Sciatic nerve (tissue), 2 donors: ENCODE measurements at regions not wholly inside any gene's neighbourhood (a gene's known extent, or its start where the extent isn't known, plus 50 kb on each side); places are given as distances from the start of the nearest gene placed in this dataset.

Source experiments
- ATAC-seq: fragments of 200-7000 bp; cut with Tn5 transposase; one replicate; pipeline ENCODE4 v1.9.1; 2020; ENCODE audit warnings: mild to moderate bottlenecking, moderate library complexity
- DNase-seq: peaks from one replicate; pipeline ENCODE4 v3.0.0-alpha.2; 2020; ENCODE audit warnings: low spot score
- intact Hi-C: fragments of 100-400 bp; cut with DNase I; formaldehyde crosslinking; loops from one replicate; pipeline ENCODE4 v1.14.2; 2022
- donor health status: DM: no; HTN: no; CAD: no.
- donor health status: DM: no; HTN: no; CAD: no.

- ATAC-seq (no peak), DNase-seq (no peak)
- intact Hi-C loops = no loop called here
These were observed 139.3 kb upstream of the SHB start for GRCh38 chr9:38208206-38208901.

GRCh38 chr9:38207247-38207778 is 138.3 kb upstream of the SHB start:
- intact Hi-C loops = no loop called here
- DNase-seq (no peak), ATAC-seq (no peak)

DNA sequence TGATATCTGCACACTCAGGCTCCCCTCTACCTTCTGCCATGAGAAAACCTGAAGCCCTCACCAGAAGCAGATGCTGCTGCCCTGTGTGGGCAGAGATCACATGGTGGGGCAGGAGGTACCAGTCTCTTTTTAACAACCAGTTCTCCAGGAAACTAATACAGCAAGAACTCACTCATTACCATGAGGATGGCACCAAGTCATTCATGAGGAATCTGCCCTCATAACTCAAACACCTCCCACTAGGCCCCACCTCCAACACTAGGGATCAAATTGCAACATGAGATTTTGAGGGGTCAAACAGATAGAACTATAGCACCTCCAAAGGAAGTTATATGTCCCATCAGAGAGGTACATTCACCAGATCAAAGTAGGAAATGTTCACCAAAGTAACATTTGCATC is 136.3 kb upstream of the SHB start:
- ATAC-seq (no peak), DNase-seq (no peak)
- intact Hi-C loops = no loop called here

GRCh38 chr9:38202336-38202938 is 133.4 kb upstream of the SHB start:
- no peak for DNase-seq
- intact Hi-C loops = no loop called here
- no peak for ATAC-seq

GRCh38 chr9:38201844-38202243 is 132.8 kb upstream of the SHB start:
- ATAC-seq = no peak
- DNase-seq = no peak
- intact Hi-C loops = no loop called here

- DNase-seq (no peak), ATAC-seq (no peak)
- intact Hi-C loops = no loop called here
These were observed 131.4 kb upstream of the SHB start for GRCh38 chr9:38200431-38200830.

DNA sequence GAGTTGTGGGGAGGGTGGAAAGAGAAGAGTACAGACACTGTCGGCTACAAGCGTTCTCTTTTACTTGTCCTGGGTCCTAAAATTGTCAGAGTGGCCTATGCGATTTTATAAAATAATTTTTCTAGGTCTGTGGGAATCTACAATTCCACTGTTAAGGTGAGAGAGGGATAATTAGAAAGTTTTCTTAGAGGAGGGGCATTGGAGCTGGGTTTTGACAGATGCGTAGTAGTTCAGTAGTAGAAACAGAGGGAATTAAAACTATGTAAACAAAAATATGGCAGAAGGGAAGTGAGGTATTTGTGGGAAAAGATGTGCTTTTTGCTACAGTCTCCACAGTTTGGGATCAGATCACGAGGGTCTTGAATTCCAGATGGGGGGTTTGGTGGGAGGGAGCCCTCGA is 129.1 kb upstream of the SHB start:
- no peak for DNase-seq
- intact Hi-C loops = no loop called here
- ATAC-seq = no peak

GRCh38 chr9:38196714-38197113 is 127.7 kb upstream of the SHB start:
- intact Hi-C loops = no loop called here
- DNase-seq = no peak

GRCh38 chr9:38195737-38196161 is 126.7 kb upstream of the SHB start:
- ATAC-seq = no peak
- intact Hi-C loops = no loop called here

More at GRCh38 chr9:38196714-38197113, 127.7 kb upstream of the SHB start:
- no peak for ATAC-seq

DNA sequence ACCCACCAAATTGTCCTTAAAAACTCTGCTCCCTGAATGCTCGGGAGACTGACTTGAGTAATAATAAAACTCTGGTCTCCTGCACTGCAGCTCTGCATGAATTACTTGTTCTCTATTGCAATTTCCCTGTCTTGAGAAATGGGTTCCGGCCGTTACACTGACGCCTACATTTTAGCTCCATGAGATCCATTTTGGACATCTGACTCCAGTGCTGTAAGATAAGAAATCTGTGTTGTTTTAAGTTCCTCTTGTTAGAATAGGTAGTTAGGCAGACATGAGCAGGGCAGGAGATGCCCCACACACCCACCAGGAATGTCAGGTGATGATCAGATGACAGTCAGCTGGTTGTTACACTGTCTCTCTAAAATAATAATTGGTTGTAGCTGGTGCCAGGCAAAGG is 125.8 kb upstream of the SHB start:
- intact Hi-C loops = no loop called here
- ATAC-seq (no peak), DNase-seq (no peak)

More at GRCh38 chr9:38195737-38196161, 126.7 kb upstream of the SHB start:
- no peak for DNase-seq

- no peak for DNase-seq
- ATAC-seq = no peak
- intact Hi-C loops = no loop called here
These were observed 123.8 kb upstream of the SHB start for GRCh38 chr9:38192731-38193265.

DNA sequence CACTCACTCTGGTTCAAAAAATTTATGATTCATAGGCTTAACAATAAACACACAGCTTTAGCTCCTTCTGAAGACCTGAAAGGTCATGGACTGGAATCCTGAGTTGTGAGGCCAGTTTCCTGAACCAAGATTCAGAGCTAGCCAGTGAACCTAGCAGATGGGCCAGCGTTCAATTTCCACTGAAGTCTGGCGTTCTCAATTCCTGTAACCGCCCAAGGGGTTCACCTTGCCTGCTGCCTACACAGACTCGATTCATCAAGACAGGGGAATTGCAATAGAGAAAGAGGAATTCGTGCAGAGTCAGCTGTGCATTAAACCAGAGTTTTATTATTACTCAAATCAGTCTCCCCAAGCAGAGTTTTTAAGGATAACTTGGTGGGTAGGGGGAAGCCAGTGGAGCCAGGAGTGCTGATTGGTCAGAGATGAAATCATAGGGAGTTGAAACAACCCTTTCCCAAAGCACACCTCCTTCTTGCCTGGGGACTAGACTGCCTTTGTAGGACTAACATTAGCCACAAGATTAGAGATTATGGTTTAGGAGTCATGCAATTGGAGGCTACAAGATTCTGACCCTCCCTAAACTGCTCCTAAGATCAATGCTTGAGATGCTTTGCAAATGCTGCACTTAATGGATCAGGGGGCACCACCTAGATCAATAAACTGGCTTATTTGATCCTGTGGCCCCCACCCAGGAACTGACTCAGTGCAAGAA is 117.5 kb upstream of the SHB start:
- ATAC-seq = no peak
- intact Hi-C loops = no loop called here
- DNase-seq = no peak

DNA sequence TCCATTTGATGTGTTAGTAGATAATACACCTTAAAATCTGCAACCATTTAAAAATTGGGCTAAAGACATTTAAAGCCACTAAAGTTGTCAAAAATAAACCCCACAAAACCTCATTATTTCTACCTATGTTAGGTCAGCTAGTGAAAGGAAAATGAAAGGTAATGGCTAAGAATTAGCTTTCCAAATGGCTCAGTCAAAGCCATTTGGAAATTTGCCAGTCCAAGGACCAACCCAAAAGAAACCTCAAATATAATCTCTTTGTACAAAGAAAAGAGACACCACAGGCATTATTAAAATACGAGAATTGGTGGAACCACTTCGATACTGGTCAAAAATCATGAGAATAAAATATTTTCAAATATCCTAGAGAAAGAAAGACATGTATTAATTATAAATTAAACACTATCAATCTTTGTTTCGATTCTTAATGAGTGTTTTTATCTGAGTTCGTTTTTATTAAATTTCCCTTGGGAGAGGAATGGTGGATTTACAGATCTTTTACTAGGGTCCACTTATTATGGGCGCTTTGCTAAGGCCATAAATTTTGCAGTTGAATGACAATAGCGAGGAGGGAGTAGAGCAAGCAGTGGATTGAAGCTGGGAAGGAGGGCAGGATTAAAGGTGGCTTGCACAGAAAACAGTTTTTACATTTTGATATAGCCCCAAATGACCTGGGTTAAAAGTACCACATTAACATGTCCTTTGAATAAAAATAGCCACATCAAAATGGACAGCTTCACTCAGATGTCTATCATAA is 116.8 kb upstream of the SHB start:
- intact Hi-C loops = no loop called here
- no peak for ATAC-seq

DNA sequence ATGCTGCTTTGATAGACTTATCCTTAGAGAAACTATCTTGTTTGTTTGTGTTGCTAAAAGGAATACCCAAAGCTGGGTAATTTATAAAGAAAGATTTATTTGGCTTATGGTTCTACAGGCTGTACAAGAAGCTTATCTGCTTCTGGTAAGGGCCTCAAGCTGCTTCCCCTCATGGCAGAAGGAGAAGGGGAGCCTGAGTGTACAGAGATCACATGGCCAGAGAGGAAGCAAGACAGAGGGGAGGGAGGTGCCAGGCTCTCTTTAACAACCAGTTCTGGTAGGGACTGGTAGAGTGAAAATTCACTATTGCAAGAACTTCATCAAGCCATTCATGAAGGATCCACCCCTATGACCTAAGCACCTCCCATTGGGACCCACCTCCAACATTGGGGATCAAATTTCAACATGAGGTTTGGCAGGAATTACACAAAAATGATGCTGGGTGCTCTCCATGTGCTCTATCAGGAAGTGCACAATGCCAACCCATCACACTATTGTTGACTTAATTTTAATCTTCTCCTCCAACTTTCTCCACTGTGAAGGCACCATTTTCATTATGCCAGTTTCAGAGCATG is 115.1 kb upstream of the SHB start:
- DNase-seq (no peak), ATAC-seq (peak; percentile 20)
- intact Hi-C loops = no loop called here

More for the DNA sequence above, 116.8 kb upstream of the SHB start:
- DNase-seq = no peak

DNA sequence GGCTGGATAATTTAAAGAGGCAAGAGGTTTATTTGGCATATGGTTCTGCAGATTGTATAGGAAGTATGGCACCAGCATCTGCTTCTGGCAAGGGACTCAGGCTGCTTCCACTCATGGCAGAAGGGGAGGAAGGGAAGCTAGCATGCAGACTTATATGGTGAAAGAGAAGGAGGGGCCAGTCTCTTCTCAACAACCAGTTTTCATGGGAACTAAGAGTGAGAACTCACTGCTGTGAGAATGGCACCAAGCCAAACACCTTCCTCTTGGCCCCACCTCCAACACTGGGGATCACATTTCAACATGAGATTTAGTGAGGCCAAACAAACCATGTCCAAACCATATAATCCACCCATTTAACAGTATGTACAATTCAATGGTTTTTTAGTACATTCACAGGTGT is 113.3 kb upstream of the SHB start:
- intact Hi-C loops = no loop called here
- no peak for ATAC-seq

DNA sequence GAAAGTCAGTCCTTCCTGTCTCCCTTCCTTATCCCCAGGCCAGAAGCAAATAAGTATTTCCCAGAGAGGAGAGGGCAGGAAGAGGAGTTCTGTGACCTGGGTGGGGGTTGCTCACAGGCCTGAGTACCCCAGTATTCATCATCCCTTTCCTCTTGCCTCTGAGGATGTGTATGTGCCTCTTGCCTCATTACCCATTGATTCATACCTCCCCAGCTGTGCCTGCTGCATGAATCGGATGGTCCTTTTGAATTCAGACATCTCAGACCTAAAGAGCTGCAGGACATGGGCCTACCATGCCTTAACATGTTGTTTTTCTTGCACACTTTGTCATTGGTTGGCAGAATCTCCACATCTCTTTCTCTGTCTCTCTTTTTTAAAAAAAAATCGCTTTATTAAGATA is 112.8 kb upstream of the SHB start:
- DNase-seq = no peak
- intact Hi-C loops = no loop called here
- no peak for ATAC-seq

More for the DNA sequence above, 113.3 kb upstream of the SHB start:
- no peak for DNase-seq

DNA sequence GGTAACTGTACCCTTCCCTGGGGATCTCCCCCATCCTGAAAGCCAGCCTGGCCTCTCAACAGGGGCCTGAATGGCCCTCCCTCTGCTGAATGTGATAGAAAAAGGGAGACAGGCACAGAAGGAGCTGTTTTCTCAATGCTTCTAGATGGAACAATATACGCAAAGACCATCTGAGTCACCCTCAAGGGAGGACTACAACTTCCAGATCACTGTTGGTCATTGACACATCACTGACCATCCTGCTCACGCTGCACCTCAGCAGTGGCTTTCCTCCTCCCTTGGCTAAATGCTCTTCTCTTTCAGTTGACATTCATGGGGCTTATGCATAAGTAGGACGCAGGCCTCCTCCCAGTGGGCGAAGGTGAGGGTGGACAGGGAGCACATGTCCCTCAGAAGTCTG is 112.2 kb upstream of the SHB start:
- ATAC-seq = no peak
- no peak for DNase-seq
- intact Hi-C loops = no loop called here

GRCh38 chr9:38180656-38181055 is 111.6 kb upstream of the SHB start:
- intact Hi-C loops = no loop called here
- DNase-seq = no peak
- no peak for ATAC-seq

GRCh38 chr9:38179965-38180364 is 110.9 kb upstream of the SHB start:
- intact Hi-C loops = no loop called here
- no peak for ATAC-seq

More at GRCh38 chr9:38179965-38180364, 110.9 kb upstream of the SHB start:
- no peak for DNase-seq
